K562 (cell line): ENCODE measurements at regions not wholly inside any gene's neighbourhood (a gene's known extent, or its start where the extent isn't known, plus 50 kb on each side); places are given as distances from the start of the nearest gene placed in this dataset.

Source experiments
- ATAC-seq: fragments of 200-7000 bp; cut with Tn5 transposase; 3 replicates; pipeline ENCODE4 v1.9.1; 2020; ENCODE audit warnings: moderate library complexity
- BruUV-seq: library from RNA; stranded (reverse); fragments of 400-500 nt; replicated peaks from 2 replicates; lab custom pipeline; 2021; lab: Mats Ljungman, UMichigan
- CTCF ChIA-PET: fragments of 300-600 bp; formaldehyde crosslinking; extraction: SDS; loops from one replicate; lab custom pipeline; 2021; ENCODE audit warnings: low intra/inter-chr PET ratio; lab: Yijun Ruan, JAX
- POLR2A ChIA-PET: fragments of 300-600, 350-650 bp; sonication (Branson Sonifier 250); formaldehyde crosslinking; extraction: SDS; loops from one replicate; lab custom pipeline; 2021; ENCODE audit warnings: antibody characterized with exemption, inconsistent platforms; lab: Yijun Ruan, JAX
- DNase-seq, 4 experiments: peaks; one replicate each; pipeline versions ENCODE4 v3.0.0 to v3.0.0-alpha.2; 2011 to 2018; ENCODE audit warnings: low spot score in 3 of 4, mixed read lengths in 3 of 4; ENCODE audit errors: extremely low read depth in 1 of 4
- FAIRE-seq: peaks from 2 replicates; lab custom pipeline; 2011; peaks lifted over from hg19 to GRCh38; lab: Jason Lieb, UNC
- H2AFZ ChIP-seq: 2 replicates; pipeline ENCODE4 v1.6.0; 2011; ENCODE audit warnings: low read depth, low read length, control low read depth, inconsistent platforms
- H3K27ac ChIP-seq: fragments of 200-600 bp; 3 replicates; pipeline ENCODE4 v1.8.0; 2011; ENCODE audit warnings: low read depth, mild to moderate bottlenecking, control low read depth, inconsistent platforms, low read length, moderate library complexity, mixed read lengths; ENCODE audit errors: extremely low read depth
- H3K27me3 ChIP-seq, 2 experiments: fragments of 300-600 bp in 1 of 2; 2 replicates in 1 of 2; 3 replicates in 1 of 2; pipeline versions ENCODE4 v1.6.0 to v1.8.0; 2011; ENCODE audit warnings: inconsistent platforms in 2 of 2, low read length in 2 of 2, mild to moderate bottlenecking in 1 of 2, mixed read lengths in 1 of 2, moderate library complexity in 1 of 2; ENCODE audit not compliant: control insufficient read depth in 2 of 2, insufficient read depth in 2 of 2
- H3K36me3 ChIP-seq: fragments of 300-600 bp; 3 replicates; pipeline ENCODE4 v1.8.0; 2011; ENCODE audit warnings: mild to moderate bottlenecking, low read length, inconsistent platforms; ENCODE audit not compliant: control insufficient read depth, insufficient read depth
- H3K4me1 ChIP-seq, 2 experiments: fragments of 200-600 bp in 1 of 2; replicated peaks in 1 of 2; 2 replicates in 1 of 2; 3 replicates in 1 of 2; pipeline versions ENCODE4 v1.5.1 to v1.8.0; 2011; ENCODE audit warnings: inconsistent platforms in 2 of 2, low read length in 2 of 2, mild to moderate bottlenecking in 1 of 2, mixed read lengths in 1 of 2, moderate library complexity in 1 of 2; ENCODE audit not compliant: control insufficient read depth in 2 of 2, insufficient read depth in 2 of 2
- H3K4me2 ChIP-seq: 2 replicates; pipeline ENCODE4 v1.6.1; 2011; ENCODE audit warnings: low read length, control low read depth, inconsistent platforms, mixed read lengths; ENCODE audit not compliant: insufficient read depth
- H3K4me3 ChIP-seq: fragments of 200-600 bp; sonication (generic), shearing (Covaris generic); 2 replicates; pipeline ENCODE4 v1.5.1; 2016; ENCODE audit warnings: control low read depth, inconsistent platforms
- H3K79me2 ChIP-seq: fragments of 200-600 bp; 3 replicates; pipeline ENCODE4 v1.8.0; 2011; ENCODE audit warnings: low read length, inconsistent platforms; ENCODE audit not compliant: control insufficient read depth, insufficient read depth
- H3K9ac ChIP-seq, 2 experiments: 2 replicates each; pipeline versions ENCODE4 v1.6.0 to v1.6.1; 2011; ENCODE audit warnings: low read depth in 2 of 2, low read length in 2 of 2, control low read depth in 1 of 2, inconsistent platforms in 1 of 2, mild to moderate bottlenecking in 1 of 2, mixed read lengths in 1 of 2; ENCODE audit not compliant: insufficient read depth in 1 of 2
- H3K9me1 ChIP-seq: one replicate; pipeline ENCODE4 v1.6.0; 2011; ENCODE audit warnings: inconsistent platforms, mild to moderate bottlenecking, low read length, moderate library complexity; ENCODE audit not compliant: control insufficient read depth, insufficient read depth
- H3K9me3 ChIP-seq: replicated peaks from 2 replicates; pipeline ENCODE4 v1.5.1; 2011; ENCODE audit warnings: low read depth, low read length, inconsistent platforms; ENCODE audit not compliant: control insufficient read depth, insufficient read depth
- H4K20me1 ChIP-seq: replicated peaks from 2 replicates; pipeline ENCODE4 v1.6.1; 2011; ENCODE audit warnings: low read length, inconsistent platforms, mixed read lengths; ENCODE audit not compliant: control insufficient read depth, insufficient read depth
- ADNP ChIP-seq: fragments of 200-800 bp; sonication (Bioruptor generic); IDR thresholded peaks from 2 replicates; pipeline ENCODE4 v1.6.1; 2016; ENCODE audit warnings: missing genetic modification characterization, missing compliant biosample characterization
- BACH1 ChIP-seq: fragments of 200-800 bp; sonication (Bioruptor generic); IDR thresholded peaks from 2 replicates; pipeline ENCODE4 v1.6.1; 2016; ENCODE audit warnings: missing genetic modification characterization, missing compliant biosample characterization
- BCOR ChIP-seq: fragments of 450-650 bp; IDR thresholded peaks from 2 replicates; pipeline ENCODE4 v1.6.1; 2016
- CLOCK ChIP-seq: fragments of 250-450 bp; sonication (Bioruptor Pico); IDR thresholded peaks from 2 replicates; pipeline ENCODE4 v1.4.0; 2020; ENCODE audit warnings: mild to moderate bottlenecking, moderate library complexity, borderline replicate concordance
- EZH2 ChIP-seq: IDR thresholded peaks from 2 replicates; pipeline ENCODE4 v1.6.1; 2012; ENCODE audit warnings: low read depth, mild to moderate bottlenecking, inconsistent platforms, low read length, borderline replicate concordance
- KDM1A ChIP-seq, 2 experiments: fragments of 450-650 bp; IDR thresholded peaks; 2 replicates each; pipeline ENCODE4 v1.6.1; 2016; ENCODE audit warnings: mild to moderate bottlenecking in 2 of 2
- MAFK ChIP-seq: IDR thresholded peaks from 2 replicates; pipeline ENCODE4 v1.6.1; 2011; ENCODE audit warnings: low read length, improper control_type of control experiment
- NFIX ChIP-seq: fragments of 250-450 bp; sonication (Bioruptor Pico); IDR thresholded peaks from 2 replicates; pipeline ENCODE4 v1.4.0; 2020; ENCODE audit warnings: low read depth, mild to moderate bottlenecking, moderate library complexity
- PATZ1 ChIP-seq: fragments of 250-450 bp; sonication (Bioruptor Pico); IDR thresholded peaks from 2 replicates; pipeline ENCODE4 v1.5.0; 2020; ENCODE audit warnings: mild to moderate bottlenecking, borderline replicate concordance
- RBM25 ChIP-seq: fragments of 200-400 bp; formaldehyde crosslinking; IDR thresholded peaks from 2 replicates; pipeline ENCODE4 v1.6.1; 2018; ENCODE audit warnings: low read length, low read depth, moderate library complexity; ENCODE audit not compliant: severe bottlenecking
- TAF7 ChIP-seq: fragments of 450-650 bp; IDR thresholded peaks from 2 replicates; pipeline ENCODE4 v1.6.1; 2016; ENCODE audit warnings: missing genetic modification characterization, missing compliant biosample characterization
- U2AF1 ChIP-seq: fragments of 200-400 bp; formaldehyde crosslinking; optimal IDR thresholded peaks from 2 replicates; pipeline ENCODE3; 2017; ENCODE audit warnings: mild to moderate bottlenecking, low read depth, low read length, moderate library complexity
- WHSC1 ChIP-seq: IDR thresholded peaks from one replicate; pipeline ENCODE4 v1.6.1; 2012; ENCODE audit warnings: low read length, control low read depth, inconsistent platforms
- ZNF384 ChIP-seq: IDR thresholded peaks from 2 replicates; pipeline ENCODE4 v1.6.1; 2012; ENCODE audit warnings: low read depth, low read length, improper control_type of control experiment
- ZNF511 ChIP-seq: sonication (generic); formaldehyde crosslinking; IDR thresholded peaks from 2 replicates; pipeline ENCODE4 v1.8.0; 2022; ENCODE audit warnings: mild to moderate bottlenecking, missing genetic modification reagents
- WGBS: fragments of 100-300 bp; shearing (Covaris generic); methylation state at CpG from one replicate; pipeline ENCODE4 v1.1.6; 2016; ENCODE audit warnings: low coverage, mixed read lengths; ENCODE audit not compliant: insufficient coverage; ENCODE audit errors: missing lambda C conversion rate; 5-methylcytosine and 5-hydroxymethylcytosine counted together
- in situ Hi-C: fragments of 300-500 bp; cut with MboI; formaldehyde crosslinking; loops from 4 replicates; pipeline ENCODE4 v1.15.0; 2018; ENCODE audit warnings: inconsistent platforms, mixed read lengths
- intact Hi-C: fragments of 100-400 bp; cut with micrococcal nuclease; formaldehyde crosslinking; loops from 2 replicates; pipeline ENCODE4 v1.14.2; 2022
- TF ChIP-seq, protein P1 (sequence below): sonication (generic); formaldehyde crosslinking; IDR thresholded peaks from 2 replicates; pipeline ENCODE4 v1.4.0; 2020; ENCODE audit warnings: mild to moderate bottlenecking, missing genetic modification reagents

- 44% methylated on average over 2 of the region's 2 CpGs for WGBS
- POLR2A ChIA-PET, result no interaction called here
Observed at GRCh38 chr1:168380945-168381344, 100.3 kb downstream of the TBX19 start.

More at GRCh38 chr1:168380945-168381344, 100.3 kb downstream of the TBX19 start:
- Histone ChIP-seq H3K9me3 (no peaks in the 10 kb centered on the region), H3K4me2 (no peak overlapping the region), H3K36me3 (no peaks in the 10 kb centered on the region), H3K9ac (no peak overlapping the region), H3K4me1 (peaks cover 5 to 7% of the 10 kb centered on the region in 2 experiments; a peak in 3 of 5 replicates), H3K9me1 (no peaks in the 10 kb centered on the region), H2AFZ (no peak overlapping the region), H4K20me1 (no peaks in the 10 kb centered on the region), H3K79me2 (no peaks in the 10 kb centered on the region), H3K27me3 (no peaks in the 10 kb centered on the region), H3K4me3 (no peak overlapping the region), H3K27ac (no peak overlapping the region)
- intact Hi-C loops (no loop called here), in situ Hi-C loops (no loop called here)
- CTCF ChIA-PET, result no interaction called here
- peak; percentile 93 for TF ChIP-seq RBM25
- no peak for TF ChIP-seq WHSC1
- TF ChIP-seq MAFK, result no peak
- peak; percentile 61; the same call in 1 of the 2 replicates for TF ChIP-seq BCOR
- TF ChIP-seq U2AF1, result no peak
- no peak for TF ChIP-seq EZH2
- TF ChIP-seq ZNF384, result no peak
- 0 out of 2 replicates have a peak, but pooled peaks have one; percentile 7 for TF ChIP-seq ADNP (tag)
- peak; percentile 41 to 43; a peak in 1 of 4 replicates for TF ChIP-seq KDM1A (IDR thresholded peaks at IDR 0.05)
- no peak for TF ChIP-seq PATZ1 (CRISPR knock-in tag)
- TF ChIP-seq CLOCK, result no peak
- TF ChIP-seq BACH1 (tag), result no peak
- TF ChIP-seq, protein P1, sequence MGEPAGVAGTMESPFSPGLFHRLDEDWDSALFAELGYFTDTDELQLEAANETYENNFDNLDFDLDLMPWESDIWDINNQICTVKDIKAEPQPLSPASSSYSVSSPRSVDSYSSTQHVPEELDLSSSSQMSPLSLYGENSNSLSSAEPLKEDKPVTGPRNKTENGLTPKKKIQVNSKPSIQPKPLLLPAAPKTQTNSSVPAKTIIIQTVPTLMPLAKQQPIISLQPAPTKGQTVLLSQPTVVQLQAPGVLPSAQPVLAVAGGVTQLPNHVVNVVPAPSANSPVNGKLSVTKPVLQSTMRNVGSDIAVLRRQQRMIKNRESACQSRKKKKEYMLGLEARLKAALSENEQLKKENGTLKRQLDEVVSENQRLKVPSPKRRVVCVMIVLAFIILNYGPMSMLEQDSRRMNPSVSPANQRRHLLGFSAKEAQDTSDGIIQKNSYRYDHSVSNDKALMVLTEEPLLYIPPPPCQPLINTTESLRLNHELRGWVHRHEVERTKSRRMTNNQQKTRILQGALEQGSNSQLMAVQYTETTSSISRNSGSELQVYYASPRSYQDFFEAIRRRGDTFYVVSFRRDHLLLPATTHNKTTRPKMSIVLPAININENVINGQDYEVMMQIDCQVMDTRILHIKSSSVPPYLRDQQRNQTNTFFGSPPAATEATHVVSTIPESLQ (CRISPR knock-in tag), result no peak
- no peak for TF ChIP-seq ZNF511 (CRISPR knock-in tag)
- TF ChIP-seq NFIX (CRISPR knock-in tag), result no peak
- TF ChIP-seq TAF7 (tag), result no peak
- no TSS peak for BruUV-seq
- DNase-seq, result no peak
- no peak for FAIRE-seq
- no peak for ATAC-seq
